Esophagus squamous epithelium (tissue), 4 donors: ENCODE measurements at regions not wholly inside any gene's neighbourhood (a gene's known extent, or its start where the extent isn't known, plus 50 kb on each side); places are given as distances from the start of the nearest gene placed in this dataset.

Experiments used
- POLR2A ChIP-seq, 4 donors: fragments of 450-650 bp; IDR thresholded peaks; one replicate each; pipeline ENCODE4 v1.6.1; 2017; ENCODE audit warnings: antibody characterized with exemption in 4 of 4, mild to moderate bottlenecking in 4 of 4, moderate library complexity in 3 of 4
- TF ChIP-seq, protein P1 (sequence below), 6 experiments: fragments of 450-650 bp in 4 of 6; fragments of 200-600 bp in 2 of 6; sonication (generic) in 2 of 6; IDR thresholded peaks; one replicate each; pipeline ENCODE4 v1.5.1; 2016 to 2019; ENCODE audit warnings: antibody characterized with exemption in 6 of 6, mild to moderate bottlenecking in 4 of 6, moderate library complexity in 4 of 6

DNA sequence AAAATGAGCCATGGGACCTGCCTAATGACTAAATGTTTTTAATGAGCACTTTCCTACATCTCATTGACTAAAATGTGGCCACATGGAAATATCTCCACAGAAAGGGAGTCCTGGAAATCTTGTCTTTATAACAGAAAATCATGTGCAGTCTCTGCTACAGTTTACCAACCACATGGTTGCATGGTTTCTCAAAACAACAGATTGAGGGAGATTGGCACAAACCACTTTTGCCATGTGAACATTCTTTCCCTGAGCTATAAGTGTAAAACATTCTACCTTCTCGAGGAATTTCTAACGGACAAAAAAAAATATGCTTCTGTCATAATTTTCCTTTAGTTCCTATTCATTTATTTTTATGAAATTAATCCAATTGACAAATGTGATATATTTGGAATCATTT lies 218.9 kb upstream of the SLITRK5 start:
- TF ChIP-seq, protein P1, sequence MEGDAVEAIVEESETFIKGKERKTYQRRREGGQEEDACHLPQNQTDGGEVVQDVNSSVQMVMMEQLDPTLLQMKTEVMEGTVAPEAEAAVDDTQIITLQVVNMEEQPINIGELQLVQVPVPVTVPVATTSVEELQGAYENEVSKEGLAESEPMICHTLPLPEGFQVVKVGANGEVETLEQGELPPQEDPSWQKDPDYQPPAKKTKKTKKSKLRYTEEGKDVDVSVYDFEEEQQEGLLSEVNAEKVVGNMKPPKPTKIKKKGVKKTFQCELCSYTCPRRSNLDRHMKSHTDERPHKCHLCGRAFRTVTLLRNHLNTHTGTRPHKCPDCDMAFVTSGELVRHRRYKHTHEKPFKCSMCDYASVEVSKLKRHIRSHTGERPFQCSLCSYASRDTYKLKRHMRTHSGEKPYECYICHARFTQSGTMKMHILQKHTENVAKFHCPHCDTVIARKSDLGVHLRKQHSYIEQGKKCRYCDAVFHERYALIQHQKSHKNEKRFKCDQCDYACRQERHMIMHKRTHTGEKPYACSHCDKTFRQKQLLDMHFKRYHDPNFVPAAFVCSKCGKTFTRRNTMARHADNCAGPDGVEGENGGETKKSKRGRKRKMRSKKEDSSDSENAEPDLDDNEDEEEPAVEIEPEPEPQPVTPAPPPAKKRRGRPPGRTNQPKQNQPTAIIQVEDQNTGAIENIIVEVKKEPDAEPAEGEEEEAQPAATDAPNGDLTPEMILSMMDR (IDR thresholded peaks at IDR 0.05): no peak
- no peak for TF ChIP-seq POLR2A (IDR thresholded peaks at IDR 0.05)
